ENCODE measurements at regions not wholly inside any gene's neighbourhood (a gene's known extent, or its start where the extent isn't known, plus 50 kb on each side); places are given as distances from the start of the nearest gene placed in this dataset.

GRCh38 chr19:29367791-29368222, 154.9 kb upstream of the UQCRFS1 start (continued):
- TF ChIP-seq CTCF (IDR thresholded peaks at IDR 0.05 in 2 of 3, conservative IDR thresholded peaks at IDR 0.05 in 1 of 3; ENCODE audit: borderline replicate concordance in 1 of 3, insufficient read depth in 1 of 3, low read depth in 2 of 3, low read length in 2 of 3): no peak

DNA sequence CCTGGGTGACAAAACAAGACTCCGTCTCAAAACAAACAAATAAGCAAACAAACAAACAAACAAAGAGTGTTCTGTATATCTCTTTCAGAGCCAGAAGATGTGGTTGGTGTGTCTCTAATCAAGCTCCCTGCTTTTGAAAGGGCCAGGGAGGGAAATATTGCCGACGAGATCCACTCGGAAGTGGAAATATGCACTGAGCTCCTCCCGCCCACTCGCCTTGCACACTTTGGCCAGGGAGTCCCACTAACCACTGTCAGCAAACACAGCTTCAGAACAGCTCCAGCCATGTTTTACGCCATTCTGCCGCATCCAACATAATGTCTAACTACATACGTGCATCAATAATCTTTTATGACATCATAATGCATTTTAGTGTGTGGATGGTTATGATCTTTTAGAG, 155.5 kb upstream of the VSTM2B start:
- intact Hi-C loops (cut with micrococcal nuclease): no loop called here
- POLR2A ChIA-PET: no interaction called here

More for the DNA sequence above, 155.5 kb upstream of the VSTM2B start:
- H3K79me2 ChIP-seq (ENCODE audit: insufficient read depth, low read length): no peaks in the 10 kb centered on the region
- CTCF ChIA-PET: no interaction called here
- TF ChIP-seq SRF (IDR thresholded peaks at IDR 0.05; ENCODE audit: low read depth) (no peak), RAD21 (IDR thresholded peaks at IDR 0.05; ENCODE audit: low read depth) (no peak), POLR2AphosphoS5 (IDR thresholded peaks at IDR 0.05; ENCODE audit: low read depth, low read length) (no peak), CEBPB (IDR thresholded peaks at IDR 0.05; ENCODE audit: low read depth) (no peak), SP1 (IDR thresholded peaks at IDR 0.05; ENCODE audit: low read depth) (no peak), FOSL1 (IDR thresholded peaks at IDR 0.05; ENCODE audit: low read depth) (no peak), MAX (IDR thresholded peaks at IDR 0.05) (no peak), ELF1 (IDR thresholded peaks at IDR 0.05; ENCODE audit: borderline replicate concordance, low read depth) (no peak), EZH2 (IDR thresholded peaks at IDR 0.05) (no peak), TCF7L2 (IDR thresholded peaks at IDR 0.05; ENCODE audit: borderline replicate concordance, extremely low read depth, insufficient read depth, insufficient read length) (no peak), CBX3 (IDR thresholded peaks at IDR 0.05; ENCODE audit: low read depth) (no peak), JUND (IDR thresholded peaks at IDR 0.05) (no peak), POLR2A (IDR thresholded peaks at IDR 0.05; ENCODE audit: borderline replicate concordance, extremely low read depth, insufficient read depth, insufficient read length) (no peak), ZFX (IDR thresholded peaks at IDR 0.05) (no peak), CTCF (IDR thresholded peaks at IDR 0.05 in 2 of 3, conservative IDR thresholded peaks at IDR 0.05 in 1 of 3; ENCODE audit: borderline replicate concordance in 1 of 3, insufficient read depth in 1 of 3, low read depth in 2 of 3, low read length in 2 of 3) (no peak), YY1 (IDR thresholded peaks at IDR 0.05; ENCODE audit: extremely low read depth, insufficient replicate concordance, low read depth, low read length) (no peak)
- TF ChIP-seq, protein P1, sequence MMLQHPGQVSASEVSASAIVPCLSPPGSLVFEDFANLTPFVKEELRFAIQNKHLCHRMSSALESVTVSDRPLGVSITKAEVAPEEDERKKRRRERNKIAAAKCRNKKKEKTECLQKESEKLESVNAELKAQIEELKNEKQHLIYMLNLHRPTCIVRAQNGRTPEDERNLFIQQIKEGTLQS (IDR thresholded peaks at IDR 0.05): no peak
- RAD21 ChIA-PET (ENCODE audit: low non-redundant PET in 1 of 2, low total read pairs in 2 of 2, uncharacterized antibody in 2 of 2, unreplicated experiment in 2 of 2): no interaction called here
- no peak overlapping the region for H3K27ac ChIP-seq (ENCODE audit: low read depth, low read length)
- peaks cover 10% of the 10 kb centered on the region for H3K27me3 ChIP-seq (ENCODE audit: insufficient read depth, low read length)
- no TSS peak for BruUV-seq (replicated peaks)
- no peak overlapping the region for H3K9ac ChIP-seq (ENCODE audit: low read length)
- no peaks in the 10 kb centered on the region for H3K9me3 ChIP-seq (ENCODE audit: control insufficient read depth in 1 of 2, insufficient read depth in 1 of 2, low read depth in 1 of 2, low read length in 2 of 2)
- H3K9me2 ChIP-seq (ENCODE audit: insufficient read depth): no peaks in the 10 kb centered on the region
- no peak for DNase-seq (ENCODE audit: low read depth, low spot score)
- H2AFZ ChIP-seq (ENCODE audit: low read depth, low read length, poor library complexity, severe bottlenecking): no peak overlapping the region
- H3K4me2 ChIP-seq (ENCODE audit: low read length): no peak overlapping the region
- no peak for ATAC-seq
- no peaks in the 10 kb centered on the region for H3K36me3 ChIP-seq (ENCODE audit: control insufficient read depth in 1 of 2, insufficient read depth in 2 of 2, low read length in 2 of 2)
- no peak overlapping the region for H3K4me3 ChIP-seq (replicated peaks in 1 of 2; ENCODE audit: low read depth in 1 of 2, low read length in 2 of 2)
- no peaks in the 10 kb centered on the region for H3K4me1 ChIP-seq (ENCODE audit: control insufficient read depth in 1 of 2, insufficient read depth in 2 of 2, low read length in 2 of 2)
- no peaks in the 10 kb centered on the region for H4K20me1 ChIP-seq (ENCODE audit: insufficient read depth)
